GM18907 (cell line): ENCODE measurements at regions not wholly inside any gene's neighbourhood (a gene's known extent, or its start where the extent isn't known, plus 50 kb on each side); places are given as distances from the start of the nearest gene placed in this dataset.

ENCODE experiments used
- ATAC-seq: cut with Tn5 transposase; IDR thresholded peaks from one replicate; pipeline ENCODE4 v1.9.1; 2021; ENCODE audit warnings: mild to moderate bottlenecking, moderate library complexity; ENCODE audit not compliant: unreplicated experiment

DNA sequence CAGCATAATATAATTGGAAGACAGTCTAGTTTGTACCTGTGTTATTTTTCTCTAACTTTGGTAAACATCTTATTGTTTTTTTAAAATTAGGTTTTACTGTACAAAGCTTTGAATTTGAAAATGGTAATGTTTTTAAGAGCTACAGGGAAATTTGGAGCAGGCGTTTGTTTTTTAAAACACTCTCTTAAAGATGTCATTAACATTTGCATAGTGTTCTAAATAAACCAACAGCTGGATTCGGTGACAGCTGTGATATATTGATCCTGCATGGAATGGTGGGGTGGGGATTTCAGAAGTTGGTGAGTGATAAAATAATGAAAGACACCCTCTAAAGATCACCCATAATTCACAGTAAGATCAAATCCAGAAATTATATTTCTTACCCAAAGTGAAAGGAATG is 97.9 kb upstream of the PRL start:
- no peak for ATAC-seq

- no peak for ATAC-seq
Measured at GRCh38 chr6:22399693-22400092, 102.9 kb upstream of the PRL start.

- ATAC-seq = no peak
Measured at GRCh38 chr6:22401206-22401605, 104.4 kb upstream of the PRL start.

DNA sequence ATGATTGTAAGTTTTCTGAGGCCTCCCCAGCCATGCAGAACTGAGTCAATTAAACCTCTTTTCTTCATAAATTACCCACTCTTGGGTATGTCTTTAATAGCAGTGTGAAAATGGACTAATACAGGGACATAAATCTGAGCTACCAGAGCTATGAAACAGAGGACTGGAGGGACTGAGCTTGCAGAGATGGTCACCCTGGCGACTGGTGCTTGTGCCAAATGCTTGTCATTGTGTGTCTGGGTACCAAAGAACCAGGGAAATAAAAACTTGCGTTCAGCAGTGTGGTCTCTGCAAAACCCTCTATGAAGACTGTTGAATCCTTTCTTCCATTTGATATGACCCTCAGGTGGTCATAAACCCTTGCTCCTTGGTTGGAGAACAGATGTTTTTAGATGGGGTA is 105.1 kb upstream of the PRL start:
- ATAC-seq = no peak

DNA sequence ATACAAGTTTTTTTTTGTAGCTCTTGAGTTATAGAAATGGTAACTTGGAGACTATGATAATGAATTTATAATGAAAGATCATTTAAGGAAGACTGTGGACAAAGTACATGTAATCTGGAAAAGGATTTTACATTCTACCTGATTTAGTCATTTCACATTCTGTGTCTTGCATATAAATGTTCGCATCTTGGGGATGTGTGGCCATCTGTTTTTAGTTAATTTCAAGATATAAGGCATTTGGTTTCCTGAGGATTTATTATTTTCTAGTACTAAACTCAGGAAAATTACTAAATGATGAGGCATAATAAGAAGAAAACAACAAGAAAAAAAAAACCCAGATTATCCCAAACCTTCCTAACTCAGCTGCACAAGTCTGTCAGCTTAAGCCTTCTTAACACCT is 112.7 kb upstream of the PRL start:
- no peak for ATAC-seq

- ATAC-seq = no peak
Measured at GRCh38 chr6:22411376-22412105, 114.7 kb upstream of the PRL start.

DNA sequence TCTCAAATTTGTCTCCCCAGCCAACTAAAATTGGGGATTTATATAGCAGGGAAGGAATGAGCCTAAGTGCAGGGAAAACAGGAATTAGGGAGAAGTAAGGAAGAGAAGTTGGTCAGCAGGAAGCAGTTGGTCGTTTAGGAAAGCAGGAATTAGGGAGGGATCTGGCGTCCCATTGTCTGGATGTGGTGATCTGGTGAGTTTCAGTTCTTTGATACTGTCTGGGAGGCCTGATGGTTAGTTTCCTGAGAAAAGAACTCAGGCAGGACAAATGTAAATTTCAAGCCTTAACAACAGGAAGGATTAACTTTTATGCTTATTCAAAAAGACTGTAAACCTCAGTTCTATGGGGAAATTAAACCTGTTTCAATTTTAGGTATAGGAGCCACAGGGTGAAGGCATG is 116.2 kb upstream of the PRL start:
- ATAC-seq = no peak

GRCh38 chr6:22413681-22414311 is 117.0 kb upstream of the PRL start:
- no peak for ATAC-seq

DNA sequence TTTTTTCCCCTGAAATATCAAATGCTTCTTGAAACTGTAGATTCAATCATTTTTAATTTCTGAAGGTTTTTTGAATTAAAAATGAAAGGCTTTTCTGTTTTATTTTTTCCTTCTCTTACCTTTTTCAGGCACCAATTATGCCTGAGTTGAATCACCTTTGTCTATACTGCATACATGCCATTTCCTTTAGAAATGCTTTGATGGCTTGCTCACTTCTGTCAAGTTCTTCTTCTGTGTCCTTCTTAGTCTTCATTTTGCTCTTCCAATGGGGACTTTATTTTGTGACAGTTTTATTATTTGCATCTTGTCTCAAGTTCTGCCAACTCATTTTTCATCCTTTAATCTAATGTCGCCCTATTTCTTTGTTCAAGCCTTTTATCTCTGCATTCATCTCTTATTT is 121.9 kb upstream of the PRL start:
- ATAC-seq = no peak

- ATAC-seq = no peak
Measured at GRCh38 chr6:22421198-22421597, 124.4 kb upstream of the PRL start.

- ATAC-seq = no peak
Measured at GRCh38 chr6:22424196-22424595, 127.4 kb upstream of the PRL start.

DNA sequence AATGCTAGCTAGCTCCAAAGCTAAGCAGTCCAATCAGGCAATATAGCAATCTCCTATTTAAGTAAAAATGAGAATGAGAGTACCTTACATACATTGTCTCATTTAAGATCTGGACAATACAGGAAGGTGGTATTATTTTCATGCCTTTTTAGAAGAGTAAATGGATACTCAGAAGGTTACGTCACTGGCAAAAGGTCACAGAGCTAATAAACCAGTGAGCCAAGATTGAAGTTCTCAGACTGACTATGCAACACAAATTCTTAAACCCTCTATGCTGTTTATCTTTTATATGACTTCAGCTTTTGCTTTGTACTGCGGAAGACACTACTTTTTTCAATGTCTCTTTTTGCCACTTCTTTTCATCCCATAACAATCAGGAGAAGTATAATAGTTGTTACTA is 135.2 kb upstream of the PRL start:
- no peak for ATAC-seq

DNA sequence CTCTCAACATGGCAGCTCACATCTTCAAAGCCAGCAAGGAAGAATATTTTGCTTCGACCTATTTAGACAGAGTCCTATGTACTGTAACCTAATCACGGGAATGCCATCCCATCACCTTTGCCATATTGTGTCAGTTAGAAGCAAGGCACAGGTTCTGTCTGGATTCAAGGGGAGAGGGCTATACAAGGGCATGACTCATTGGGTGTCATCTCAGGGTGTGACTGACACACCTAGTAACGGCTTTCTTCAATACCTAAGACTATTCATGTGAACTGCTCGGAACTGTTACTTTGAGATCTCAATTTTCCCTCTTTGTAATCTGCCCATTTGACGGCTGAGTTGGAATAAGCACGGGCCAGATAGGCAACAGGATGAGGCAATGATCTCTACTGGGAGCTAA is 135.6 kb upstream of the HDGFL1 start:
- no peak for ATAC-seq

- ATAC-seq = no peak
Measured at GRCh38 chr6:22435151-22435550, 134.2 kb upstream of the HDGFL1 start.

GRCh38 chr6:22436134-22436533 is 133.2 kb upstream of the HDGFL1 start:
- no peak for ATAC-seq

GRCh38 chr6:22437665-22438064 is 131.7 kb upstream of the HDGFL1 start:
- no peak for ATAC-seq

GRCh38 chr6:22442826-22443225 is 126.5 kb upstream of the HDGFL1 start:
- ATAC-seq = no peak

DNA sequence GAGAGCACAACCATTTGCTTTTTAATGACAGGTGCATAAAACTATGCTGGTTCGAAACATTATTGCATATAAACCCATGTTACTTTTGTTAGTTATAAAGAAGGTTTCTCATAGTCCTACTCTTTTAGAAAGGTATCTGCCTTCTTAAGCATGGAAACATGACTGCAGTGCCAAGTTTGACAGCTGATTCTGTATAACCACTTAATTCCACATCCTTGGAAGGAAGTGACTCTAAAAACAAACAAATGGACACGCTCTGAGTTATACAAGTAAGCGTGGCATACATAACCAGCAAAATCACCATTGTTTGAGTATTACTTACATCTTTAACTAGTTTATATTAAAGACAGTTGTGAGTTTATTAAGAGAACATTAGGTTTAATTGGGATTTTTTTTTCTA is 125.0 kb upstream of the HDGFL1 start:
- no peak for ATAC-seq

DNA sequence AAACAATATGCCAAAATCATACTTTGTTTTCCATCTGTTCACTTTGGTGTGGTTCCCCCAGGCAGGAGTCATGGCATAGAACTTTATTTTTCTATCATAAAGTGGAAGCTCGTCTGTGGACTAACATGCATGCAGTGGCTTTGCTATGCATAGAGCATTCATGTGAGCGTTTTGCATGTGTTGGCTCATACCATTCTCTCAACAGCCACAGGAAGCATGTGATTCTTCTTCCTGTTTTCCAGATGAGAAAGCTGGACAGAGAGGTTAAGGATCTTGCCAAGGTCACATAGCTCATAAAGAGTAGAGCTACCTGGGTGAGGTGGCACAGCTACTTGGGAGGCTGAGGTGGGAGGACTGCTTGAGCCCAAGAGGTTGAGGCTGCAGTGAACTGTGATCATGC is 123.4 kb upstream of the HDGFL1 start:
- ATAC-seq = no peak

DNA sequence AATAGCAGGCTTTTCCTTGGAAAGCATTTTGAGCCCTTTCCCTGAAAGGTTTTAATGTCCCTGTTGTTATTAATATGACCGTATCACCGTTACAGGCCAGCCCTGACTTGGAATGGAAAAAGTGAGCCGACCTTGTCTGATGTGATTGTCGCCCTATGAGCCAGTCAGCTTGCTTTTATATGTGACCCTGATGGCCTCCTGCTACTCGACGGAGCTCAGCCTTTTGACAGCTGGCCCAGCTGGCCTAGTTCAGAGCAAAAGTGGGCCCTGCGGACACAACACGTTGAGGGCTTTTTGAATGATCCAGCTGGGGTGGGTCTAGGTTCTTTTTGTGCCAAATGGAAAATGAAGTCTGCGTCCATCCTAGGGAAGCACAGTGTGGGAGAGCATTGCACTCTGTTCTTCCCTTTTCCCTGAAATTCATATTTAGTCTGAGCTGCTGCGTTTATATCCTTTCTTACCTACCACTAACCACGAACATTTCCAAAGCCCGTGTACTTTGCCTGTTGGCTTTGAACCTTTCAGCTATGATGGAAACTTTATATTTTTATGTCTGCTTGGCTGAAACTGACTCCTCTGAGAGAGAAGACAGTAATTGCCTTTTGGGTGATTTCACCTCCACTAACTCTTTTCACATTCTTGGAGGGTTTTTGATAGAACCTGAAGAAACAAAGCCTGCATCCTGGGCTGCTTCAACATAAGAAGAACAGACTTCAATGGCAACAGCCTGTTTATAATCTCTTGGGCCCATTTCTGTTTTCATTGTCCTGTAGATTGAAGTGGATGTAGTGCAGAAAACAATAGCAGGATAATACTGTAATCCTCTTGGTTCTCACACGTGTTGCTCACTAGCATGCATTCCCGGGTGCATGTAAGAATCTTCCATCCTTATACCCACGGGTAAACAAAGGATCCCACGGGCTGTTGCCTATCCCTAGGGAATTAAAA is 121.8 kb upstream of the HDGFL1 start:
- ATAC-seq = no peak

DNA sequence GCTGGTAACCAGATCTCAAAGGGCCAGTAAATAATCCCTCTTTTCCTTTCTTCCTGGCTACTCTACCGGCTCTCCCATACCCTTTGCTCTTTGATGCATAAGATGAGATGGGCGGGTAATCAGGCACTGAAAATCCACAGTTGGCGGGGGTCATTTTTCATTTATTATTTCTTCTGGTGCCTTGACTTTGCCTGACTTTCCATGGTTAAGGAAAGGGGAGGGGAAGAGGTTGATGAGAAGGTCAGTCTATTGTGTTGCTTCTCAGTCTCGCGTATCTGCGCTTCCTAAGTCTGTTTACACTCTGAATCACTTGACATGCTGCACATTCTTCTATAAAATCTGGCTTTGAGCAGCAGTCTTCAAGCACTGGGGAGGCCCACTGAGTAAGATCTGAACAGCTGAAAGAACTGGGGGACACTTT is 121.1 kb upstream of the HDGFL1 start:
- ATAC-seq = no peak

DNA sequence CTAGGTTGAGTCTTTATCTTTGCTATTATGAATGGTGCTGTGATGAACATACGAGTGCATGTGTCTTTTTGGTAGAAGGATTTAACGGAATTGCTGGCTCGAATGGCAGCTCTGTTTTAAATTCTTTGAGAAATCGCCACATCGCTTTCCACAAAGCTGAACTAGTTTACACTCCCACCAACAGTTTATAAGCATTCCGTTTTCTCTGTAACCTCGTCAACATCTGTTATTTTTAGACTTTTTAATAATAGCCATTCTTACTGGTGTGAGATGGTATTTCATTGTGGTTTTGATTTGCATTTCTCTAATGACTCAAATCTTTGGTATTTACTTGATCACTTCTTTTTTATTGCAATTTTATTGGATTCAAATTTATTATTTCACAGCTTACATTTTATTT is 117.4 kb upstream of the HDGFL1 start:
- no peak for ATAC-seq
